ENCODE measurements at regions not wholly inside any gene's neighbourhood (a gene's known extent, or its start where the extent isn't known, plus 50 kb on each side); places are given as distances from the start of the nearest gene placed in this dataset.

DNA sequence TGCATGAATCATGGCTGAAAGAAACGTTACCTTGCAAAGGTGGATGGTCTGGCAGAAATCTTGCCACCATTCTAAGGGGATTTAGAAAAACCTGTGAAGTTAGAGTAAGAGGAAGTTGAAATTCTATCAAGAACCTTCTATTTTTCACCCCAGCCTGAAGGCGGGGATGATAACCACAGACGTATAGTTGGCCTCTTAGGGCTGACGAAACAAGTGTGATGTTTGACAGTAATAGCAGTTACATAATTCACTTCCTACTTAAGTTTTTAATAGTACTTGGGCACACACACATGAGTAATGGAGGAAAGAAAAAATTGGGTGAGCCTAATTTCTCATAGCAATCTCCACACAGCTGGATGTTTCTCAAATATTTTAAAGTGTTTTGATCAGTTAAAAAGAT is 336.6 kb upstream of the SALL3 start:
- no peaks in the 10 kb centered on the region for H3K36me3 ChIP-seq (ENCODE audit: control insufficient read depth, insufficient read depth, low read length)
- H3K4me3 ChIP-seq (replicated peaks in 1 of 4; ENCODE audit: control extremely low read depth in 1 of 4, insufficient read depth in 1 of 4, low read depth in 3 of 4, low read length in 4 of 4), result no peak overlapping the region
- no peak for DNase-seq (ENCODE audit: low read depth in 2 of 2)
- H3K9me3 ChIP-seq (ENCODE audit: control insufficient read depth, insufficient read depth, low read depth, low read length), result no peaks in the 10 kb centered on the region
- H3K9ac ChIP-seq (ENCODE audit: insufficient read depth, low read length), result no peak overlapping the region
- H2AFZ ChIP-seq (ENCODE audit: low read length), result no peak overlapping the region
- H3K27ac ChIP-seq (ENCODE audit: insufficient read depth, low read length), result no peak overlapping the region
- no peak overlapping the region for H3K4me2 ChIP-seq (ENCODE audit: extremely low read depth, insufficient read depth, low read length)
- no peaks in the 10 kb centered on the region for H3K27me3 ChIP-seq (ENCODE audit: control insufficient read depth, insufficient read depth, low read length)
- TF ChIP-seq CTCF (conservative IDR thresholded peaks at IDR 0.05 in 1 of 2, IDR thresholded peaks at IDR 0.05 in 1 of 2; ENCODE audit: low read depth in 1 of 2, low read length in 2 of 2) (no peak), EZH2 (IDR thresholded peaks at IDR 0.05; ENCODE audit: low read length, missing control alignments) (no peak)
- no peaks in the 10 kb centered on the region for H3K4me1 ChIP-seq (ENCODE audit: control insufficient read depth, extremely low read depth, insufficient read depth, low read length)
- no peaks in the 10 kb centered on the region for H4K20me1 ChIP-seq (ENCODE audit: control insufficient read depth, extremely low read depth, insufficient read depth, low read length)
- no peaks in the 10 kb centered on the region for H3K79me2 ChIP-seq (ENCODE audit: control insufficient read depth, insufficient read depth, low read length)

DNA sequence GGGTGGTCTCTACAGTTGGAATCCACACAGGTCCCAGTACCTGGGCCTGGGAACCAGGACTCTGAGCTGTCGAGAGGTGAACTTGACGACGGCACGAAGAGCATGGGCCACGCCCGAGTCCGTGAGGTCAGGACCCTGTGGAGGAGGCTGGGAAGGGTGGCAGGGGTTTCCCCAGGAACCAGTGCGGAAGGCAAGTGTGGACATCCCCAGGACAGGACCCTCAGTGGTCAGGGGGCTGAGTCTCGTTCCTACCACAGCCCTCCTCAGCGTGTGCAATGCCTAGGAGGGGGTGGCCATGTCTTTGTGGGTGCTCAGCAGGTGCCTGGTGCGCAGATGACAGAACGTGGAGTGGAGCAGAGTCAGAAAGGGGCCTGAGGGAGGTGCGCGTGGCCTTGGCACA is 335.6 kb upstream of the SALL3 start:
- no peaks in the 10 kb centered on the region for H4K20me1 ChIP-seq (ENCODE audit: control insufficient read depth, extremely low read depth, insufficient read depth, low read length)
- H3K4me1 ChIP-seq (ENCODE audit: control insufficient read depth, extremely low read depth, insufficient read depth, low read length), result no peaks in the 10 kb centered on the region
- no peaks in the 10 kb centered on the region for H3K9me3 ChIP-seq (ENCODE audit: control insufficient read depth, insufficient read depth, low read depth, low read length)
- DNase-seq (ENCODE audit: low read depth in 2 of 2), result no peak
- H2AFZ ChIP-seq (ENCODE audit: low read length), result no peak overlapping the region
- H3K4me3 ChIP-seq (replicated peaks in 1 of 4; ENCODE audit: control extremely low read depth in 1 of 4, insufficient read depth in 1 of 4, low read depth in 3 of 4, low read length in 4 of 4), result no peak overlapping the region
- no peaks in the 10 kb centered on the region for H3K36me3 ChIP-seq (ENCODE audit: control insufficient read depth, insufficient read depth, low read length)
- H3K4me2 ChIP-seq (ENCODE audit: extremely low read depth, insufficient read depth, low read length), result no peak overlapping the region
- H3K9ac ChIP-seq (ENCODE audit: insufficient read depth, low read length), result no peak overlapping the region
- no peak overlapping the region for H3K27ac ChIP-seq (ENCODE audit: insufficient read depth, low read length)
- TF ChIP-seq EZH2 (IDR thresholded peaks at IDR 0.05; ENCODE audit: low read length, missing control alignments) (no peak), CTCF (conservative IDR thresholded peaks at IDR 0.05 in 1 of 2, IDR thresholded peaks at IDR 0.05 in 1 of 2; ENCODE audit: low read depth in 1 of 2, low read length in 2 of 2) (no peak)
- no peaks in the 10 kb centered on the region for H3K79me2 ChIP-seq (ENCODE audit: control insufficient read depth, insufficient read depth, low read length)
- no peaks in the 10 kb centered on the region for H3K27me3 ChIP-seq (ENCODE audit: control insufficient read depth, insufficient read depth, low read length)

DNA sequence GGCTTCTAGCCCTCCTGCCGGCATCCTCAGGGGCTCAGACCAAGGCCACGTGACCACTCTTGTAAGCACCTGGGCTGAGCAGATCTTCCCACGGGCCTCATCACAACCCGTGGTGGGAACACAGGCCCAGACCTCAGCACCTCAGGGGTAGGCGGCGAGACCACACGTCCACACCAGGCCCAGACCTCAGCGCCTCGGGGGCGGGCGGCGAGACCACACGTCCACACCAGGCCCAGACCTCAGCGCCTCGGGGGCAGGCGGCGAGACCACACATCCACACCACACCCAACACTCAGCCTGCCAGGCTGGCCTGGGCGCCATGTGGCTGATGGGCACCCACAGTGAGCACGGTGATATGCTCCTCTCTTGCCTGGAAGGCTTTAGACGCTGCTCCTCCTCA is 334.4 kb upstream of the SALL3 start:
- Histone ChIP-seq H3K4me3 (replicated peaks in 1 of 4; ENCODE audit: control extremely low read depth in 1 of 4, insufficient read depth in 1 of 4, low read depth in 3 of 4, low read length in 4 of 4) (no peak overlapping the region), H2AFZ (ENCODE audit: low read length) (no peak overlapping the region), H4K20me1 (ENCODE audit: control insufficient read depth, extremely low read depth, insufficient read depth, low read length) (no peaks in the 10 kb centered on the region), H3K4me1 (ENCODE audit: control insufficient read depth, extremely low read depth, insufficient read depth, low read length) (no peaks in the 10 kb centered on the region), H3K79me2 (ENCODE audit: control insufficient read depth, insufficient read depth, low read length) (no peaks in the 10 kb centered on the region), H3K4me2 (ENCODE audit: extremely low read depth, insufficient read depth, low read length) (no peak overlapping the region), H3K27me3 (ENCODE audit: control insufficient read depth, insufficient read depth, low read length) (no peaks in the 10 kb centered on the region), H3K9me3 (ENCODE audit: control insufficient read depth, insufficient read depth, low read depth, low read length) (no peaks in the 10 kb centered on the region), H3K9ac (ENCODE audit: insufficient read depth, low read length) (no peak overlapping the region), H3K27ac (ENCODE audit: insufficient read depth, low read length) (no peak overlapping the region), H3K36me3 (ENCODE audit: control insufficient read depth, insufficient read depth, low read length) (no peaks in the 10 kb centered on the region)
- TF ChIP-seq CTCF (conservative IDR thresholded peaks at IDR 0.05 in 1 of 2, IDR thresholded peaks at IDR 0.05 in 1 of 2; ENCODE audit: low read depth in 1 of 2, low read length in 2 of 2) (no peak), EZH2 (IDR thresholded peaks at IDR 0.05; ENCODE audit: low read length, missing control alignments) (no peak)
- DNase-seq (ENCODE audit: low read depth in 2 of 2), result no peak

All from fibroblast of lung (primary cell).